ENCODE measurements at regions not wholly inside any gene's neighbourhood (a gene's known extent, or its start where the extent isn't known, plus 50 kb on each side); places are given as distances from the start of the nearest gene placed in this dataset.

GRCh38 chr1:4485878-4486277, 168.5 kb upstream of the AJAP1 start:
- TF ChIP-seq POLR2A (IDR thresholded peaks at IDR 0.05; ENCODE audit: low read depth): no peak
- no peak for TF ChIP-seq CTCF (IDR thresholded peaks at IDR 0.05)
- no peak for TF ChIP-seq POLR2AphosphoS5 (IDR thresholded peaks at IDR 0.05)
- TF ChIP-seq EP300 (IDR thresholded peaks at IDR 0.05): no peak
